Mesenchymal stem cell (in vitro differentiated cells and primary cell): ENCODE measurements at regions not wholly inside any gene's neighbourhood (a gene's known extent, or its start where the extent isn't known, plus 50 kb on each side); places are given as distances from the start of the nearest gene placed in this dataset.

ENCODE experiments used
- DNase-seq: peaks from one replicate; pipeline ENCODE4 v3.0.0-alpha.2; 2013
- H2AFZ ChIP-seq: one replicate; pipeline ENCODE4 v1.6.1; 2013; ENCODE audit warnings: low read depth, mild to moderate bottlenecking, control low read depth, inconsistent platforms, low read length, moderate library complexity
- H2AK5ac ChIP-seq: 2 replicates; pipeline ENCODE4 v1.6.1; 2013; ENCODE audit warnings: low read length, moderate library complexity, mild to moderate bottlenecking, inconsistent platforms; ENCODE audit not compliant: severe bottlenecking
- H2BK120ac ChIP-seq: one replicate; pipeline ENCODE4 v1.6.1; 2013; ENCODE audit warnings: low read depth, mild to moderate bottlenecking, inconsistent platforms, low read length, moderate library complexity
- H2BK12ac ChIP-seq, 2 experiments: one replicate each; pipeline ENCODE4 v1.6.1; 2013; ENCODE audit warnings: inconsistent platforms in 2 of 2, low read length in 2 of 2, mild to moderate bottlenecking in 2 of 2, moderate library complexity in 2 of 2, control low read depth in 1 of 2
- H2BK15ac ChIP-seq: one replicate; pipeline ENCODE4 v1.6.1; 2013; ENCODE audit warnings: mild to moderate bottlenecking, low read depth, inconsistent platforms; ENCODE audit not compliant: poor library complexity, severe bottlenecking
- H2BK5ac ChIP-seq: 2 replicates; pipeline ENCODE4 v1.6.1; 2013; ENCODE audit warnings: low read depth, mild to moderate bottlenecking, low read length, control low read depth, inconsistent platforms; ENCODE audit not compliant: poor library complexity, severe bottlenecking
- H3K14ac ChIP-seq, 2 experiments: one replicate each; pipeline ENCODE4 v1.6.1; 2013; ENCODE audit warnings: inconsistent platforms in 2 of 2, low read length in 2 of 2, control low read depth in 1 of 2, mild to moderate bottlenecking in 1 of 2, moderate library complexity in 1 of 2
- H3K18ac ChIP-seq, 2 experiments: one replicate each; pipeline ENCODE4 v1.6.1; 2013; ENCODE audit warnings: inconsistent platforms in 2 of 2, low read length in 2 of 2, control low read depth in 1 of 2, low read depth in 1 of 2, mild to moderate bottlenecking in 1 of 2
- H3K23ac ChIP-seq, 2 experiments: one replicate each; pipeline ENCODE4 v1.6.1; 2013; ENCODE audit warnings: inconsistent platforms in 2 of 2, low read length in 2 of 2, mild to moderate bottlenecking in 2 of 2, moderate library complexity in 2 of 2, control low read depth in 1 of 2
- H3K27ac ChIP-seq: 2 replicates; pipeline ENCODE4 v1.5.1; 2013; ENCODE audit warnings: mild to moderate bottlenecking, moderate library complexity, low read length, control low read depth, inconsistent platforms; ENCODE audit not compliant: poor library complexity, severe bottlenecking
- H3K27me3 ChIP-seq, 2 experiments: 2 replicates each; pipeline versions ENCODE4 v1.6.1 to v1.7.0; 2013; ENCODE audit warnings: low read length in 2 of 2, mild to moderate bottlenecking in 2 of 2, moderate library complexity in 2 of 2, control low read depth in 1 of 2, inconsistent platforms in 1 of 2; ENCODE audit not compliant: control insufficient read depth in 1 of 2, insufficient read depth in 1 of 2
- H3K36me3 ChIP-seq, 2 experiments: 2 replicates each; pipeline versions ENCODE4 v1.6.1 to v1.7.0; 2013; ENCODE audit warnings: low read length in 2 of 2, control low read depth in 1 of 2, inconsistent platforms in 1 of 2, low read depth in 1 of 2, mild to moderate bottlenecking in 1 of 2; ENCODE audit not compliant: insufficient read depth in 2 of 2, control insufficient read depth in 1 of 2
- H3K4ac ChIP-seq, 2 experiments: one replicate each; pipeline ENCODE4 v1.6.1; 2013; ENCODE audit warnings: inconsistent platforms in 2 of 2, low read length in 2 of 2, mild to moderate bottlenecking in 2 of 2, moderate library complexity in 2 of 2, control low read depth in 1 of 2, low read depth in 1 of 2
- H3K4me1 ChIP-seq: 2 replicates; pipeline ENCODE4 v1.6.1; 2013; ENCODE audit warnings: low read depth, low read length, control low read depth; ENCODE audit not compliant: control insufficient read depth, insufficient read depth
- H3K4me2 ChIP-seq: 2 replicates; pipeline ENCODE4 v1.6.1; 2013; ENCODE audit warnings: low read length, mild to moderate bottlenecking, inconsistent platforms; ENCODE audit not compliant: poor library complexity, severe bottlenecking
- H3K4me3 ChIP-seq, 2 experiments: 2 replicates each; pipeline versions ENCODE4 v1.5.1 to v1.7.0; 2013; ENCODE audit warnings: low read length in 2 of 2, mild to moderate bottlenecking in 2 of 2, control low read depth in 1 of 2, low read depth in 1 of 2; ENCODE audit not compliant: insufficient read depth in 1 of 2
- H3K79me1 ChIP-seq: replicated peaks from 2 replicates; pipeline ENCODE4 v1.6.1; 2013; ENCODE audit warnings: mild to moderate bottlenecking, control low read depth, low read length, inconsistent platforms; ENCODE audit not compliant: poor library complexity, severe bottlenecking
- H3K9ac ChIP-seq: 2 replicates; pipeline ENCODE4 v1.7.0; 2013; ENCODE audit warnings: mild to moderate bottlenecking, low read length, moderate library complexity
- H3K9me3 ChIP-seq: 2 replicates; pipeline ENCODE4 v1.7.0; 2013; ENCODE audit warnings: mild to moderate bottlenecking, low read length; ENCODE audit not compliant: control insufficient read depth
- H4K8ac ChIP-seq: one replicate; pipeline ENCODE4 v1.6.1; 2013; ENCODE audit warnings: inconsistent platforms, mild to moderate bottlenecking, low read length, moderate library complexity
- H4K91ac ChIP-seq: one replicate; pipeline ENCODE4 v1.6.1; 2013; ENCODE audit warnings: mild to moderate bottlenecking, low read length, inconsistent platforms
- WGBS: methylation state at CpG from one replicate; pipeline ENCODE4 v1.1.7; 2013; ENCODE audit warnings: mixed read lengths; 5-methylcytosine and 5-hydroxymethylcytosine counted together

- peaks cover 9 to 11% of the 10 kb centered on the region in 2 experiments for H3K27me3 ChIP-seq
- no peak overlapping the region for H3K14ac ChIP-seq
- H2AK5ac ChIP-seq = no peak overlapping the region
- peaks cover 17% of the 10 kb centered on the region for H3K4me1 ChIP-seq
- no peak overlapping the region for H4K91ac ChIP-seq
- H3K23ac ChIP-seq = no peak overlapping the region
- H2BK15ac ChIP-seq = no peak overlapping the region
- H3K36me3 ChIP-seq = peaks cover 0 to 4% of the 10 kb centered on the region in 2 experiments
- no peak overlapping the region for H3K9ac ChIP-seq
- H4K8ac ChIP-seq = no peak overlapping the region
- H2AFZ ChIP-seq = no peak overlapping the region
- H2BK120ac ChIP-seq = no peak overlapping the region
- no peak overlapping the region for H3K4ac ChIP-seq
- no peaks in the 10 kb centered on the region for H3K79me1 ChIP-seq
- H3K4me3 ChIP-seq = no peak overlapping the region
- 77% methylated on average over 9 of the region's 9 CpGs for WGBS
- H2BK12ac ChIP-seq = no peak overlapping the region
- no peak overlapping the region for H2BK5ac ChIP-seq
- peaks cover under 1% of the 10 kb centered on the region for H3K9me3 ChIP-seq
- no peak overlapping the region for H3K27ac ChIP-seq
- no peak overlapping the region for H3K18ac ChIP-seq
- DNase-seq = no peak
- no peak overlapping the region for H3K4me2 ChIP-seq
These were observed 134.4 kb upstream of the CST7 start for GRCh38 chr20:24814556-24815195.

DNA sequence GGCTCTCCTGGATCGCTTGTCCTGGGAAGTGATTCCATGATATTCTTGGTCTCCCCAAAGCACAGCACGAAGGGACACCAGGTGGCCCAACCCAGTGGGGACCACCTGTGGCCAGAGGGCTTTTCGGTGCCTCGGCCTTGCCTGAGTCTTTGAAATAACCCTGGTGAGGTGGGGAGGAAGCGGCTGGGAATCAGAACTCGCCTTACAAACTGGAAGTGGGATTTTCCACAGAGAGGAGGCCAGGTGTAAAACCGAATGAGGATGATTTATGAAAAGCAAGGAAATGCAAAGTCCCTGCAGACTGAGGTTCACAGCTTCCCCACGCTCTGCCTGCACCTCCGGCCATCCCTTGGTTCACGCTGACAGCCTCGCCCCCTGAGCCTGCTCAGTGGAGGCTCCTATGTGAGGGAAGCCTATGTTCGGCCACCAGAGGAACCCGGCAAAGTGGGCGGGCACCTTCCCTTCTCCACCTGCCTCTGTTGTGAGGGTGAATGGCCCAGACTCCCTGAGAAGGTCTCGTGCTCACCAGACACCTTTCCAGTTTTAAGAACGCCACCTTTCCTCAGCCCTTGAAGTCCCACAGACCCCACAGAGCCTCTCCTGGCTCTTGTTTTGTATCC, 133.8 kb upstream of the CST7 start:
- no peak overlapping the region for H3K18ac ChIP-seq
- no peak overlapping the region for H2BK120ac ChIP-seq
- H3K79me1 ChIP-seq = no peaks in the 10 kb centered on the region
- H2BK12ac ChIP-seq = no peak overlapping the region
- DNase-seq = no peak
- H3K4me3 ChIP-seq = no peak overlapping the region
- H2AFZ ChIP-seq = no peak overlapping the region
- no peak overlapping the region for H3K23ac ChIP-seq
- no peak overlapping the region for H3K9ac ChIP-seq
- peaks cover 9 to 11% of the 10 kb centered on the region in 2 experiments for H3K27me3 ChIP-seq
- H4K91ac ChIP-seq = no peak overlapping the region
- peaks cover 17% of the 10 kb centered on the region for H3K4me1 ChIP-seq
- no peak overlapping the region for H4K8ac ChIP-seq
- H3K4ac ChIP-seq = no peak overlapping the region
- no peak overlapping the region for H3K4me2 ChIP-seq
- H3K36me3 ChIP-seq = peaks cover 0 to 4% of the 10 kb centered on the region in 2 experiments
- no peak overlapping the region for H2BK15ac ChIP-seq
- H3K9me3 ChIP-seq = peaks cover 3% of the 10 kb centered on the region
- H3K14ac ChIP-seq = no peak overlapping the region
- H2AK5ac ChIP-seq = no peak overlapping the region
- H3K27ac ChIP-seq = no peak overlapping the region
- no peak overlapping the region for H2BK5ac ChIP-seq
- WGBS = 81% methylated on average over 16 of the region's 16 CpGs

GRCh38 chr20:24815931-24816330, 133.1 kb upstream of the CST7 start:
- Histone ChIP-seq H2BK12ac (no peak overlapping the region), H3K23ac (no peak overlapping the region), H2BK5ac (no peak overlapping the region), H2AK5ac (no peak overlapping the region), H3K9ac (no peak overlapping the region), H3K4me2 (no peak overlapping the region), H3K4me3 (no peak overlapping the region), H3K36me3 (peaks cover 0 to 4% of the 10 kb centered on the region in 2 experiments), H2AFZ (no peak overlapping the region), H3K79me1 (no peaks in the 10 kb centered on the region), H3K4ac (no peak overlapping the region), H2BK120ac (no peak overlapping the region), H3K27ac (no peak overlapping the region), H3K14ac (no peak overlapping the region), H4K91ac (no peak overlapping the region), H2BK15ac (no peak overlapping the region), H3K18ac (no peak overlapping the region), H4K8ac (no peak overlapping the region), H3K27me3 (peaks cover 8 to 9% of the 10 kb centered on the region in 2 experiments), H3K9me3 (peaks cover 3% of the 10 kb centered on the region), H3K4me1 (peaks cover 14% of the 10 kb centered on the region)
- DNase-seq = no peak
- WGBS = 86% methylated on average over 17 of the region's 17 CpGs

DNA sequence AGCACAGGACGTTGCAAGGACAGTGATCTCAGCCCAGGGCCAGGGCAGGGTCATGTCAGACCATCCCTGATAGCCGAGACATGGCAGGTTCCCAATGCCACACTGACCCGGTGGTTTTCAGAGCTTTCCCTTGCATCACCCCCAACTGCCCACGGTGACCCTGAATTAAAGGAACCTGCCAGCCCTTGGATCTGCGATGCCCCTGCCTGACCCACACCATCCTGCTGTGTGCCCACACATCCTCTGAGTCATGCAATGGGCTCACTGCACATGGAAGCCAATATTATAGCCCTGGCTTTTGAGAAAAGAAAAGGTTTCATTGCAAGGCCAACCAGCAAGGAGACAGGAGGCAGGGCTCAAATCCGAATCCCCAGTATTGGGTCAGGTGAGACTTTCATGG, 132.6 kb upstream of the CST7 start:
- H3K4me3 ChIP-seq = no peak overlapping the region
- DNase-seq = no peak
- H2BK5ac ChIP-seq = no peak overlapping the region
- no peak overlapping the region for H3K4me2 ChIP-seq
- no peak overlapping the region for H3K23ac ChIP-seq
- no peak overlapping the region for H4K8ac ChIP-seq
- no peak overlapping the region for H3K4ac ChIP-seq
- H3K79me1 ChIP-seq = no peaks in the 10 kb centered on the region
- no peak overlapping the region for H2AK5ac ChIP-seq
- H3K18ac ChIP-seq = no peak overlapping the region
- H3K9me3 ChIP-seq = peaks cover 3% of the 10 kb centered on the region
- no peak overlapping the region for H2BK15ac ChIP-seq
- H3K27me3 ChIP-seq = peaks cover 8 to 9% of the 10 kb centered on the region in 2 experiments
- no peak overlapping the region for H3K14ac ChIP-seq
- H2BK120ac ChIP-seq = no peak overlapping the region
- H3K4me1 ChIP-seq = peaks cover 14% of the 10 kb centered on the region
- no peak overlapping the region for H2AFZ ChIP-seq
- H3K27ac ChIP-seq = no peak overlapping the region
- no peak overlapping the region for H4K91ac ChIP-seq
- H3K36me3 ChIP-seq = peaks cover 0 to 4% of the 10 kb centered on the region in 2 experiments
- H2BK12ac ChIP-seq = no peak overlapping the region
- H3K9ac ChIP-seq = no peak overlapping the region
- WGBS = 67% methylated on average over 6 of the region's 6 CpGs
